HEK293 (cell line): ENCODE measurements at regions not wholly inside any gene's neighbourhood (a gene's known extent, or its start where the extent isn't known, plus 50 kb on each side); places are given as distances from the start of the nearest gene placed in this dataset.

ENCODE experiments used
- CTCF ChIA-PET: fragments of 350-600 bp; formaldehyde crosslinking; extraction: SDS; loops from one replicate; lab custom pipeline; 2021; ENCODE audit warnings: antibody characterized with exemption; lab: Yijun Ruan, JAX
- POLR2A ChIA-PET: fragments of 300-600 bp; formaldehyde crosslinking; extraction: SDS; loops from one replicate; lab custom pipeline; 2020; ENCODE audit warnings: antibody characterized with exemption, inconsistent platforms; lab: Yijun Ruan, JAX
- H3K27ac ChIP-seq: fragments of 200-500 bp; sonication (Bioruptor generic); 2 replicates; pipeline ENCODE4 v1.5.1; 2014; ENCODE audit warnings: low read depth, low read length, control low read depth, inconsistent platforms; ENCODE audit errors: extremely low read depth
- H3K36me3 ChIP-seq, 2 experiments: fragments of 200-500 bp in 1 of 2; sonication (Bioruptor generic) in 1 of 2; 1 replicate in 1 of 2; 2 replicates in 1 of 2; pipeline ENCODE4 v1.5.1; 2014 to 2017; ENCODE audit warnings: inconsistent platforms in 2 of 2, low read length in 2 of 2; ENCODE audit not compliant: control insufficient read depth in 2 of 2, insufficient read depth in 1 of 2
- H3K4me1 ChIP-seq: fragments of 200-500 bp; sonication (Bioruptor generic); 2 replicates; pipeline ENCODE4 v1.5.1; 2014; ENCODE audit warnings: mild to moderate bottlenecking, low read length, inconsistent platforms; ENCODE audit not compliant: control insufficient read depth, insufficient read depth
- H3K4me3 ChIP-seq: 2 replicates; pipeline ENCODE4 v1.5.1; 2011; ENCODE audit warnings: low read depth, mild to moderate bottlenecking, control low read depth, low read length, moderate library complexity
- H3K9me3 ChIP-seq: fragments of 200-500 bp; sonication (Bioruptor generic); 2 replicates; pipeline ENCODE4 v1.5.1; 2014; ENCODE audit warnings: low read depth, low read length, inconsistent platforms; ENCODE audit not compliant: control insufficient read depth, insufficient read depth
- FEZF1 ChIP-seq: fragments of 450-650 bp; formaldehyde crosslinking; IDR thresholded peaks from 2 replicates; pipeline ENCODE4 v1.5.1; 2016; ENCODE audit warnings: missing biosample characterization, missing genetic modification characterization
- HOXA7 ChIP-seq: sonication (generic); formaldehyde crosslinking; IDR thresholded peaks from 2 replicates; pipeline ENCODE4 v1.8.1; 2022; ENCODE audit warnings: missing genetic modification reagents, borderline replicate concordance
- MZF1 ChIP-seq: fragments of 450-650 bp; formaldehyde crosslinking; IDR thresholded peaks from 2 replicates; pipeline ENCODE4 v1.5.1; 2017; ENCODE audit warnings: missing biosample characterization, missing genetic modification characterization, borderline replicate concordance
- ZBTB21 ChIP-seq: fragments of 450-650 bp; formaldehyde crosslinking; IDR thresholded peaks from 2 replicates; pipeline ENCODE4 v1.5.1; 2017; ENCODE audit warnings: missing biosample characterization, missing genetic modification characterization
- ZBTB48 ChIP-seq: fragments of 450-650 bp; formaldehyde crosslinking; IDR thresholded peaks from 2 replicates; pipeline ENCODE4 v1.5.1; 2016; ENCODE audit warnings: missing biosample characterization, missing genetic modification characterization
- ZEB2 ChIP-seq: fragments of 450-650 bp; formaldehyde crosslinking; IDR thresholded peaks from 2 replicates; pipeline ENCODE4 v1.5.1; 2016; ENCODE audit warnings: missing biosample characterization, missing genetic modification characterization
- ZNF121 ChIP-seq: fragments of 450-650 bp; formaldehyde crosslinking; IDR thresholded peaks from 2 replicates; pipeline ENCODE4 v1.5.1; 2016; ENCODE audit warnings: missing biosample characterization, missing genetic modification characterization
- ZNF138 ChIP-seq: fragments of 450-650 bp; formaldehyde crosslinking; IDR thresholded peaks from 2 replicates; pipeline ENCODE4 v1.5.1; 2016; ENCODE audit warnings: missing biosample characterization, missing genetic modification characterization, borderline replicate concordance
- ZNF2 ChIP-seq: fragments of 450-650 bp; formaldehyde crosslinking; IDR thresholded peaks from 2 replicates; pipeline ENCODE4 v1.5.1; 2016; ENCODE audit warnings: missing biosample characterization, missing genetic modification characterization
- ZNF202 ChIP-seq: fragments of 450-650 bp; formaldehyde crosslinking; IDR thresholded peaks from 2 replicates; pipeline ENCODE4 v1.5.1; 2016; ENCODE audit warnings: missing biosample characterization, missing genetic modification characterization, borderline replicate concordance
- ZNF211 ChIP-seq: fragments of 450-650 bp; formaldehyde crosslinking; IDR thresholded peaks from 2 replicates; pipeline ENCODE4 v1.5.1; 2016; ENCODE audit warnings: low read depth, missing biosample characterization, missing genetic modification characterization
- ZNF324 ChIP-seq: fragments of 450-650 bp; formaldehyde crosslinking; IDR thresholded peaks from 2 replicates; pipeline ENCODE4 v1.5.1; 2016; ENCODE audit warnings: missing biosample characterization, missing genetic modification characterization
- ZNF350 ChIP-seq: fragments of 450-650 bp; formaldehyde crosslinking; IDR thresholded peaks from 2 replicates; pipeline ENCODE4 v1.5.0; 2017; ENCODE audit warnings: missing biosample characterization, mild to moderate bottlenecking, missing genetic modification characterization
- ZNF391 ChIP-seq: fragments of 450-650 bp; formaldehyde crosslinking; IDR thresholded peaks from 2 replicates; pipeline ENCODE4 v1.5.1; 2016; ENCODE audit warnings: low read depth, missing biosample characterization, missing genetic modification characterization, borderline replicate concordance
- ZNF571 ChIP-seq: fragments of 450-650 bp; formaldehyde crosslinking; IDR thresholded peaks from 2 replicates; pipeline ENCODE4 v1.5.0; 2017; ENCODE audit warnings: missing biosample characterization, missing genetic modification characterization
- ZNF629 ChIP-seq: fragments of 450-650 bp; formaldehyde crosslinking; IDR thresholded peaks from 2 replicates; pipeline ENCODE4 v1.5.1; 2017; ENCODE audit warnings: missing biosample characterization, missing genetic modification characterization
- ZNF776 ChIP-seq: fragments of 450-650 bp; formaldehyde crosslinking; IDR thresholded peaks from 2 replicates; pipeline ENCODE4 v1.5.0; 2017; ENCODE audit warnings: missing biosample characterization, missing genetic modification characterization, borderline replicate concordance
- ZNF830 ChIP-seq: fragments of 450-650 bp; IDR thresholded peaks from 2 replicates; pipeline ENCODE4 v1.5.0; 2018; ENCODE audit warnings: missing biosample characterization, missing genetic modification characterization, low read depth, mild to moderate bottlenecking, moderate library complexity
- TF ChIP-seq, protein P1 (sequence below): fragments of 450-650 bp; formaldehyde crosslinking; optimal IDR thresholded peaks from 2 replicates; pipeline ENCODE3; 2016; ENCODE audit warnings: missing biosample characterization, mild to moderate bottlenecking, missing genetic modification characterization
- TF ChIP-seq, protein P2 (sequence below): fragments of 450-650 bp; formaldehyde crosslinking; IDR thresholded peaks from 2 replicates; pipeline ENCODE4 v1.5.1; 2016; ENCODE audit warnings: missing biosample characterization, missing genetic modification characterization
- TF ChIP-seq, protein P3 (sequence below): fragments of 450-650 bp; formaldehyde crosslinking; IDR thresholded peaks from 2 replicates; pipeline ENCODE4 v1.5.1; 2017; ENCODE audit warnings: missing biosample characterization, missing genetic modification characterization
- TF ChIP-seq, protein P4 (sequence below): fragments of 450-650 bp; formaldehyde crosslinking; IDR thresholded peaks from 2 replicates; pipeline ENCODE4 v1.5.1; 2016; ENCODE audit warnings: missing biosample characterization, missing genetic modification characterization

DNA sequence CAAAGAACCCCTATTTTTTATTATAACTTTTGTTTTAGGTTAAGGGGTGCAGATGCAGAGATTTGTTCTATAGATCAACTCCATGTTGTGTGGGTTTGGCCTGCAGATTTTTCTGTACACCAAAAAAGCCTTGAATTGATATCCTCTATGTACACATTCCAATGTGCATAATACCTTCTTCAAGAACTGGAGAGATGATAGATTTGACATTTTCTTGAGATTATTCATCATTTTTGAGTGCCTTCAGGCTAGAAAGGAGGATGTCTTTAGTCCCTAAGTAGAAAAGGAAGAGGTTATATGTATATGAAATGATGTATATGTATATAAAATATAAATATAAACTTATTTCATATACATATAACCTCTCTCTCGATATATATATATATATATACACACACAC lies 1190.0 kb upstream of the ALCAM start:
- Histone ChIP-seq H3K36me3 (no peaks in the 10 kb centered on the region), H3K4me1 (no peaks in the 10 kb centered on the region)
- CTCF ChIA-PET = no interaction called here
- TF ChIP-seq, protein P1, sequence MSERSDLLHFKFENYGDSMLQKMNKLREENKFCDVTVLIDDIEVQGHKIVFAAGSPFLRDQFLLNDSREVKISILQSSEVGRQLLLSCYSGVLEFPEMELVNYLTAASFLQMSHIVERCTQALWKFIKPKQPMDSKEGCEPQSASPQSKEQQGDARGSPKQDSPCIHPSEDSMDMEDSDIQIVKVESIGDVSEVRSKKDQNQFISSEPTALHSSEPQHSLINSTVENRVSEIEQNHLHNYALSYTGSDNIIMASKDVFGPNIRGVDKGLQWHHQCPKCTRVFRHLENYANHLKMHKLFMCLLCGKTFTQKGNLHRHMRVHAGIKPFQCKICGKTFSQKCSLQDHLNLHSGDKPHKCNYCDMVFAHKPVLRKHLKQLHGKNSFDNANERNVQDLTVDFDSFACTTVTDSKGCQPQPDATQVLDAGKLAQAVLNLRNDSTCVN (tag by site-specific recombination) = no peak
- TF ChIP-seq, protein P2, sequence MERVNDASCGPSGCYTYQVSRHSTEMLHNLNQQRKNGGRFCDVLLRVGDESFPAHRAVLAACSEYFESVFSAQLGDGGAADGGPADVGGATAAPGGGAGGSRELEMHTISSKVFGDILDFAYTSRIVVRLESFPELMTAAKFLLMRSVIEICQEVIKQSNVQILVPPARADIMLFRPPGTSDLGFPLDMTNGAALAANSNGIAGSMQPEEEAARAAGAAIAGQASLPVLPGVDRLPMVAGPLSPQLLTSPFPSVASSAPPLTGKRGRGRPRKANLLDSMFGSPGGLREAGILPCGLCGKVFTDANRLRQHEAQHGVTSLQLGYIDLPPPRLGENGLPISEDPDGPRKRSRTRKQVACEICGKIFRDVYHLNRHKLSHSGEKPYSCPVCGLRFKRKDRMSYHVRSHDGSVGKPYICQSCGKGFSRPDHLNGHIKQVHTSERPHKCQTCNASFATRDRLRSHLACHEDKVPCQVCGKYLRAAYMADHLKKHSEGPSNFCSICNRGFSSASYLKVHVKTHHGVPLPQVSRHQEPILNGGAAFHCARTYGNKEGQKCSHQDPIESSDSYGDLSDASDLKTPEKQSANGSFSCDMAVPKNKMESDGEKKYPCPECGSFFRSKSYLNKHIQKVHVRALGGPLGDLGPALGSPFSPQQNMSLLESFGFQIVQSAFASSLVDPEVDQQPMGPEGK (tag by site-specific recombination) = no peak
- TF ChIP-seq FEZF1 (tag by site-specific recombination) (no peak), ZNF121 (tag by site-specific recombination) (no peak), ZBTB48 (tag by site-specific recombination) (no peak), ZNF571 (tag by site-specific recombination) (no peak), ZNF202 (tag by site-specific recombination) (no peak), MZF1 (no peak), ZBTB21 (tag by site-specific recombination) (no peak), ZNF830 (tag by site-specific recombination) (no peak), ZEB2 (tag by site-specific recombination) (no peak), ZNF629 (tag by site-specific recombination) (no peak), ZNF138 (tag by site-specific recombination) (no peak), ZNF211 (tag by site-specific recombination) (no peak), ZNF2 (tag by site-specific recombination) (no peak)
- TF ChIP-seq, protein P3, sequence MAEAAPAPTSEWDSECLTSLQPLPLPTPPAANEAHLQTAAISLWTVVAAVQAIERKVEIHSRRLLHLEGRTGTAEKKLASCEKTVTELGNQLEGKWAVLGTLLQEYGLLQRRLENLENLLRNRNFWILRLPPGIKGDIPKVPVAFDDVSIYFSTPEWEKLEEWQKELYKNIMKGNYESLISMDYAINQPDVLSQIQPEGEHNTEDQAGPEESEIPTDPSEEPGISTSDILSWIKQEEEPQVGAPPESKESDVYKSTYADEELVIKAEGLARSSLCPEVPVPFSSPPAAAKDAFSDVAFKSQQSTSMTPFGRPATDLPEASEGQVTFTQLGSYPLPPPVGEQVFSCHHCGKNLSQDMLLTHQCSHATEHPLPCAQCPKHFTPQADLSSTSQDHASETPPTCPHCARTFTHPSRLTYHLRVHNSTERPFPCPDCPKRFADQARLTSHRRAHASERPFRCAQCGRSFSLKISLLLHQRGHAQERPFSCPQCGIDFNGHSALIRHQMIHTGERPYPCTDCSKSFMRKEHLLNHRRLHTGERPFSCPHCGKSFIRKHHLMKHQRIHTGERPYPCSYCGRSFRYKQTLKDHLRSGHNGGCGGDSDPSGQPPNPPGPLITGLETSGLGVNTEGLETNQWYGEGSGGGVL (tag by site-specific recombination) = no peak
- TF ChIP-seq, all 188 proteins: peak for 0
- Histone ChIP-seq H3K4me3 (no peak overlapping the region), H3K27ac (no peak overlapping the region), H3K9me3 (no peaks in the 10 kb centered on the region)
- POLR2A ChIA-PET = no interaction called here

DNA sequence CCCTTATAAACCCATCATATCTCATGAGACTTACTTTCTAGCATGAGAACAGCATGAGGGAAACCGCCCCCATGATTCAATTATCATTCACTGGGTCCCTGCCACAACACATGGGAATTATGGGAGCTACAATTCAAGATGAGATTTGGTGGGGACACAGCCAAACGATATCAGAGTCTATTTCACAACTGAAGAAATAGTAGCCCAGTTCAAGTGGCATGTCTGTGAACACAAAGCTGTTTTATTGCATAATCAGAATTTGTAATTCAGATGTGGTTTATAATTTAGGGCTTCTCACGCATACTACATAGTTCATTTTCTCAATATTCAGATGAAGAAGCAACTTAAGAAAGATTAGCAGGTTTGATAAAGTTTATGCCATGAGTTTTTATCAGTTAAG lies 1188.0 kb upstream of the ALCAM start:
- no peaks in the 10 kb centered on the region for H3K4me1 ChIP-seq
- no peak overlapping the region for H3K27ac ChIP-seq
- TF ChIP-seq, protein P4, sequence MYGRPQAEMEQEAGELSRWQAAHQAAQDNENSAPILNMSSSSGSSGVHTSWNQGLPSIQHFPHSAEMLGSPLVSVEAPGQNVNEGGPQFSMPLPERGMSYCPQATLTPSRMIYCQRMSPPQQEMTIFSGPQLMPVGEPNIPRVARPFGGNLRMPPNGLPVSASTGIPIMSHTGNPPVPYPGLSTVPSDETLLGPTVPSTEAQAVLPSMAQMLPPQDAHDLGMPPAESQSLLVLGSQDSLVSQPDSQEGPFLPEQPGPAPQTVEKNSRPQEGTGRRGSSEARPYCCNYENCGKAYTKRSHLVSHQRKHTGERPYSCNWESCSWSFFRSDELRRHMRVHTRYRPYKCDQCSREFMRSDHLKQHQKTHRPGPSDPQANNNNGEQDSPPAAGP (tag by site-specific recombination) = no peak
- TF ChIP-seq ZNF776 (tag by site-specific recombination) (no peak), ZNF350 (tag by site-specific recombination) (no peak), HOXA7 (no peak), ZNF324 (tag by site-specific recombination) (no peak), ZNF391 (no peak)

More for the DNA sequence above, 1188.0 kb upstream of the ALCAM start:
- Histone ChIP-seq H3K9me3 (no peaks in the 10 kb centered on the region), H3K36me3 (no peaks in the 10 kb centered on the region), H3K4me3 (no peak overlapping the region)
- ChIA-PET POLR2A (no interaction called here), CTCF (no interaction called here)
